ENCODE measurements at regions not wholly inside any gene's neighbourhood (a gene's known extent, or its start where the extent isn't known, plus 50 kb on each side); places are given as distances from the start of the nearest gene placed in this dataset.

DNA sequence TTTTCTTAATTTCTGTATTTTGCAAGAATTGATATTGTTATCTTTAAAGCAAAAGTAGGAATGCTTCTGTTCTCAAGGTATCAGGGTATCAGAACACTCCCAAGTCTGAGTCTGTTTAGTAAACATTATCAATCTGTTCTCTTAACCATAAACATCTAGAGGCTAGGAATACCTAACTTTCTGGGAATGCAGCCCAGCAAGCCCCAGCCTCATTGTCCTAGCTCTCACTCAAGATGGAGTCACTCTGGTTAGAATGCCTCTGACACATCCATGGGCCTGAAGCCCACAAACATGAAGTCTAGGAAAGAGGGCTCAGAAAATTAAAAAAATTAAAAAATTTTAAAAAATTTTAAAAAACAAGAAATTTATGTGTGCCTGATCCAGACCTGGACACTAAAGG lies 315.1 kb upstream of the DKK2 start:
- no peaks in the 10 kb centered on the region for H3K27me3 ChIP-seq (ENCODE audit: insufficient read depth, low read length, poor library complexity, severe bottlenecking)
- no peak overlapping the region for H3K4me2 ChIP-seq (ENCODE audit: low read depth, low read length, poor library complexity, severe bottlenecking)
- no peak overlapping the region for H3K9ac ChIP-seq (ENCODE audit: low read depth, low read length, poor library complexity, severe bottlenecking)
- no peaks in the 10 kb centered on the region for H3K79me2 ChIP-seq (ENCODE audit: insufficient read depth, low read length)
- H3K9me2 ChIP-seq (replicated peaks; ENCODE audit: low read depth, low read length), result no peaks in the 10 kb centered on the region
- H3K9me3 ChIP-seq (ENCODE audit: insufficient read depth, low read depth, low read length), result no peaks in the 10 kb centered on the region
- no peak overlapping the region for H2AFZ ChIP-seq (ENCODE audit: low read length)
- H3K36me3 ChIP-seq (ENCODE audit: insufficient read depth, low read length), result no peaks in the 10 kb centered on the region
- H3F3A ChIP-seq (ENCODE audit: low read depth), result no peaks in the 10 kb centered on the region
- no peak overlapping the region for H3K4me3 ChIP-seq (ENCODE audit: low read length, poor library complexity, severe bottlenecking)
- H3K4me1 ChIP-seq (ENCODE audit: insufficient read depth, low read length, poor library complexity, severe bottlenecking), result peaks cover 3% of the 10 kb centered on the region
- H4K20me1 ChIP-seq (ENCODE audit: insufficient read depth, low read length, poor library complexity, severe bottlenecking), result no peaks in the 10 kb centered on the region
- TF ChIP-seq EZH2phosphoT487 (IDR thresholded peaks at IDR 0.05; ENCODE audit: borderline replicate concordance) (no peak), CTCF (conservative IDR thresholded peaks at IDR 0.05; ENCODE audit: low read length) (no peak)

DNA sequence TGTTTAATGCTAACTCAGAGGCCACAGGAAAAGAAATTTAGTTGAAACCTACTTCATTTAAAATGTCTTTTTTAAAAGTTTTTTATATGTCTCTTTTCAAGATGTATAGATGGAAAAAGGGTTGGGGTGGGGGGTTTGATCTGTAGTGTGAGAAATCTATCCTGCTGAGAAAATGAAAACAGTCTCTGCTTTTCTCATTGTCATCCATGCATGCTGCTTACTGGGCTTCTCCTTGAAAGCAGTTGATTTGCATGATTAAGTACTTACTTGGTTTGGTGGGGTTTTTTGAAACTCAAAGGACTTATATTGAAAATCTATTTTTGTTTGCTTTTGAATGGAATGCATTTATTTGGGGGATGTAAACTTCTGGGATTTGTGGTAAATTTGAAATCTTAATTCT lies 313.6 kb upstream of the DKK2 start:
- Histone ChIP-seq H3K9me3 (ENCODE audit: insufficient read depth, low read depth, low read length) (no peaks in the 10 kb centered on the region), H3K4me1 (ENCODE audit: insufficient read depth, low read length, poor library complexity, severe bottlenecking) (peaks cover 3% of the 10 kb centered on the region), H2AFZ (ENCODE audit: low read length) (no peak overlapping the region), H3K9me2 (replicated peaks; ENCODE audit: low read depth, low read length) (no peaks in the 10 kb centered on the region), H3K79me2 (ENCODE audit: insufficient read depth, low read length) (no peaks in the 10 kb centered on the region), H3K27me3 (ENCODE audit: insufficient read depth, low read length, poor library complexity, severe bottlenecking) (no peaks in the 10 kb centered on the region), H3K9ac (ENCODE audit: low read depth, low read length, poor library complexity, severe bottlenecking) (no peak overlapping the region), H4K20me1 (ENCODE audit: insufficient read depth, low read length, poor library complexity, severe bottlenecking) (no peaks in the 10 kb centered on the region), H3K4me3 (ENCODE audit: low read length, poor library complexity, severe bottlenecking) (no peak overlapping the region), H3K4me2 (ENCODE audit: low read depth, low read length, poor library complexity, severe bottlenecking) (no peak overlapping the region), H3F3A (ENCODE audit: low read depth) (no peaks in the 10 kb centered on the region), H3K36me3 (ENCODE audit: insufficient read depth, low read length) (no peaks in the 10 kb centered on the region)
- TF ChIP-seq CTCF (conservative IDR thresholded peaks at IDR 0.05; ENCODE audit: low read length) (no peak), EZH2phosphoT487 (IDR thresholded peaks at IDR 0.05; ENCODE audit: borderline replicate concordance) (no peak)

- H4K20me1 ChIP-seq (ENCODE audit: insufficient read depth, low read length, poor library complexity, severe bottlenecking), result no peaks in the 10 kb centered on the region
- H3F3A ChIP-seq (ENCODE audit: low read depth), result no peaks in the 10 kb centered on the region
- H3K4me3 ChIP-seq (ENCODE audit: low read length, poor library complexity, severe bottlenecking), result no peak overlapping the region
- H3K9me2 ChIP-seq (replicated peaks; ENCODE audit: low read depth, low read length), result no peaks in the 10 kb centered on the region
- H3K36me3 ChIP-seq (ENCODE audit: insufficient read depth, low read length), result no peaks in the 10 kb centered on the region
- no peaks in the 10 kb centered on the region for H3K79me2 ChIP-seq (ENCODE audit: insufficient read depth, low read length)
- H3K4me2 ChIP-seq (ENCODE audit: low read depth, low read length, poor library complexity, severe bottlenecking), result no peak overlapping the region
- peaks cover 3% of the 10 kb centered on the region for H3K4me1 ChIP-seq (ENCODE audit: insufficient read depth, low read length, poor library complexity, severe bottlenecking)
- no peaks in the 10 kb centered on the region for H3K27me3 ChIP-seq (ENCODE audit: insufficient read depth, low read length, poor library complexity, severe bottlenecking)
- TF ChIP-seq EZH2phosphoT487 (IDR thresholded peaks at IDR 0.05; ENCODE audit: borderline replicate concordance) (no peak), CTCF (conservative IDR thresholded peaks at IDR 0.05; ENCODE audit: low read length) (no peak)
- no peaks in the 10 kb centered on the region for H3K9me3 ChIP-seq (ENCODE audit: insufficient read depth, low read depth, low read length)
- H3K9ac ChIP-seq (ENCODE audit: low read depth, low read length, poor library complexity, severe bottlenecking), result no peak overlapping the region
- no peak overlapping the region for H2AFZ ChIP-seq (ENCODE audit: low read length)
Observed at GRCh38 chr4:107349266-107349665, 313.2 kb upstream of the DKK2 start.

Measured in Loucy (cell line).